ENCODE measurements at regions not wholly inside any gene's neighbourhood (a gene's known extent, or its start where the extent isn't known, plus 50 kb on each side); places are given as distances from the start of the nearest gene placed in this dataset.
"Not testable (repeated sequence)": the region's sequence is repeated elsewhere in the genome, so short reads cannot be mapped to it uniquely, and the experiment has no call there.

GRCh38 chr9:106467113-106467864, 395.7 kb upstream of the ZNF462 start:
- DNase-seq, result no peak

- DNase-seq, result no peak
Observed at GRCh38 chr9:106467865-106468164, 395.2 kb upstream of the ZNF462 start.

- DNase-seq, result no peak
Observed at GRCh38 chr9:106468431-106468830, 394.5 kb upstream of the ZNF462 start.

- DNase-seq, result no peak
Observed at GRCh38 chr9:106478312-106478711, 384.7 kb upstream of the ZNF462 start.

GRCh38 chr9:106478727-106479126, 384.2 kb upstream of the ZNF462 start:
- no peak for DNase-seq

- DNase-seq, result no peak
Observed at GRCh38 chr9:106479679-106480078, 383.3 kb upstream of the ZNF462 start.

- no peak for DNase-seq
Observed at GRCh38 chr9:106481013-106481609, 381.9 kb upstream of the ZNF462 start.

- no peak for DNase-seq
Observed at GRCh38 chr9:106482733-106483132, 380.2 kb upstream of the ZNF462 start.

GRCh38 chr9:106486685-106487084, 376.3 kb upstream of the ZNF462 start:
- no peak for DNase-seq

- no peak for DNase-seq
Observed at GRCh38 chr9:106487266-106487665, 375.7 kb upstream of the ZNF462 start.

GRCh38 chr9:106492126-106492525, 370.8 kb upstream of the ZNF462 start:
- DNase-seq, result not testable (repeated sequence)

GRCh38 chr9:106500171-106500570, 362.8 kb upstream of the ZNF462 start:
- no peak for DNase-seq

- not testable (repeated sequence) for DNase-seq
Observed at GRCh38 chr9:106501210-106501609, 361.8 kb upstream of the ZNF462 start.

- DNase-seq, result no peak
Observed at GRCh38 chr9:106502930-106503329, 360.0 kb upstream of the ZNF462 start.

- no peak for DNase-seq
Observed at GRCh38 chr9:106503759-106504158, 359.2 kb upstream of the ZNF462 start.

GRCh38 chr9:106526716-106527204, 336.2 kb upstream of the ZNF462 start:
- no peak for DNase-seq

GRCh38 chr9:106528158-106528557, 334.8 kb upstream of the ZNF462 start:
- DNase-seq, result no peak

- no peak for DNase-seq
Observed at GRCh38 chr9:106529616-106530015, 333.4 kb upstream of the ZNF462 start.

- DNase-seq, result no peak
Observed at GRCh38 chr9:106531491-106531890, 331.5 kb upstream of the ZNF462 start.

GRCh38 chr9:106532306-106533015, 330.5 kb upstream of the ZNF462 start:
- no peak for DNase-seq

- DNase-seq, result no peak
Observed at GRCh38 chr9:106534800-106535199, 328.2 kb upstream of the ZNF462 start.

- DNase-seq, result no peak
Observed at GRCh38 chr9:106535439-106535838, 327.5 kb upstream of the ZNF462 start.

- no peak for DNase-seq
Observed at GRCh38 chr9:106557996-106558667, 304.8 kb upstream of the ZNF462 start.

- DNase-seq, result no peak
Observed at GRCh38 chr9:106560540-106560939, 302.4 kb upstream of the ZNF462 start.
